Osteoblast (primary cell): ENCODE measurements at regions not wholly inside any gene's neighbourhood (a gene's known extent, or its start where the extent isn't known, plus 50 kb on each side); places are given as distances from the start of the nearest gene placed in this dataset.

Experiments used
- DNase-seq: peaks from one replicate; pipeline ENCODE4 v3.0.0; 2011; ENCODE audit warnings: low spot score, mixed read lengths; ENCODE audit not compliant: insufficient read length; ENCODE audit errors: missing footprints
- H2AFZ ChIP-seq: 2 replicates; pipeline ENCODE4 v1.6.0; 2011; ENCODE audit warnings: mild to moderate bottlenecking, low read length
- H3K27ac ChIP-seq: 2 replicates; pipeline ENCODE4 v1.5.1; 2011; ENCODE audit warnings: mild to moderate bottlenecking, low read depth, low read length, moderate library complexity
- H3K27me3 ChIP-seq: 2 replicates; pipeline ENCODE4 v1.6.0; 2012; ENCODE audit warnings: mild to moderate bottlenecking, control low read depth, inconsistent platforms, low read length, moderate library complexity; ENCODE audit not compliant: insufficient read depth
- H3K36me3 ChIP-seq: 2 replicates; pipeline ENCODE4 v1.5.1; 2011; ENCODE audit warnings: mild to moderate bottlenecking, low read length, control low read depth, moderate library complexity; ENCODE audit not compliant: insufficient read depth
- H3K4me1 ChIP-seq: 2 replicates; pipeline ENCODE4 v1.5.1; 2011; ENCODE audit warnings: mild to moderate bottlenecking, low read length, control low read depth, moderate library complexity; ENCODE audit not compliant: insufficient read depth
- H3K4me2 ChIP-seq: 2 replicates; pipeline ENCODE4 v1.6.0; 2011; ENCODE audit warnings: mild to moderate bottlenecking, low read length; ENCODE audit not compliant: insufficient read depth
- H3K4me3 ChIP-seq: fragments of 200-600 bp; sonication (generic); 3 replicates; pipeline ENCODE4 v1.5.1; 2012; ENCODE audit warnings: mild to moderate bottlenecking, low read length, inconsistent platforms; ENCODE audit not compliant: insufficient read depth
- H3K79me2 ChIP-seq: 2 replicates; pipeline ENCODE4 v1.6.0; 2012; ENCODE audit warnings: mild to moderate bottlenecking, low read length, control low read depth, inconsistent platforms; ENCODE audit not compliant: insufficient read depth
- H3K9me3 ChIP-seq: 2 replicates; pipeline ENCODE4 v1.5.1; 2011; ENCODE audit warnings: low read depth, low read length, control low read depth
- H4K20me1 ChIP-seq: 2 replicates; pipeline ENCODE4 v1.6.0; 2012; ENCODE audit warnings: mild to moderate bottlenecking, low read length, control low read depth; ENCODE audit not compliant: insufficient read depth
- TF ChIP-seq, protein P1 (sequence below): IDR thresholded peaks from 2 replicates; pipeline ENCODE4 v1.5.1; 2011; ENCODE audit warnings: mild to moderate bottlenecking, low read depth, low read length, moderate library complexity; ENCODE audit errors: extremely low read depth

DNA sequence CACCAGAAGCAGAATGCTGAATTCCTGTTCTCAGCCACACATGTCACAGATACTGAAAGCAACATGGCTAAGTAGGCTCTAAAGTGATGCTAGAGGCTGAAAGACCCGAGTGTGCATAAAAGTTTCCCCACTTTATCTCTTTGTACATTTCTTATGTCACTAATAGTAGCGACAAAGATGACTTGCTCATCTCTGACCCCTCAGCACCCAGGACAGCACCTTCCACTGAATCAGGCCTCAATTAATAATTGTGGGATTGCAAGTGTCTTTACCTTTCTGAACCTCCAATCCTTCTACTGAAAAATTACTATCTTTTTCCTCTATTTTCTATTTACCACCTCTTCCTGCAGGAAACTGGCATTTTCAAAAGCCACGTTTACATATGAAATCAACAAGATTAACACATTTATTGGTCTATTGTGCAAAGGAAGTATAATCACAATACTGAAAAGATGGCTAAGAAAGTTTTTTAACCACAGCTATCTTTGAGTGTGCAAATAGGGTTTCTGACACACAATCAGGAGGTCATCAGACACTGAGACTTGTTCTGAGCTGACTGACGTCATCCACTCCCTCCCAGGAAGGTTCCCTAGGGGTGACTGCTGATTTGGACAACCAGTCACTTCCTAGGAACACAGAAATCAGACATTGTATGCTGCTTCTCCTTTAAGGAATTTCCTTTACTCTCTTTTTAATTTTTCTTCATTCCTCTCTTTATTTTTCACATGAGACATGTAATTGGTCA is 213.9 kb upstream of the ISX start:
- no peak overlapping the region for H2AFZ ChIP-seq
- no peaks in the 10 kb centered on the region for H4K20me1 ChIP-seq
- no peak overlapping the region for H3K4me3 ChIP-seq
- DNase-seq = no peak
- TF ChIP-seq, protein P1, sequence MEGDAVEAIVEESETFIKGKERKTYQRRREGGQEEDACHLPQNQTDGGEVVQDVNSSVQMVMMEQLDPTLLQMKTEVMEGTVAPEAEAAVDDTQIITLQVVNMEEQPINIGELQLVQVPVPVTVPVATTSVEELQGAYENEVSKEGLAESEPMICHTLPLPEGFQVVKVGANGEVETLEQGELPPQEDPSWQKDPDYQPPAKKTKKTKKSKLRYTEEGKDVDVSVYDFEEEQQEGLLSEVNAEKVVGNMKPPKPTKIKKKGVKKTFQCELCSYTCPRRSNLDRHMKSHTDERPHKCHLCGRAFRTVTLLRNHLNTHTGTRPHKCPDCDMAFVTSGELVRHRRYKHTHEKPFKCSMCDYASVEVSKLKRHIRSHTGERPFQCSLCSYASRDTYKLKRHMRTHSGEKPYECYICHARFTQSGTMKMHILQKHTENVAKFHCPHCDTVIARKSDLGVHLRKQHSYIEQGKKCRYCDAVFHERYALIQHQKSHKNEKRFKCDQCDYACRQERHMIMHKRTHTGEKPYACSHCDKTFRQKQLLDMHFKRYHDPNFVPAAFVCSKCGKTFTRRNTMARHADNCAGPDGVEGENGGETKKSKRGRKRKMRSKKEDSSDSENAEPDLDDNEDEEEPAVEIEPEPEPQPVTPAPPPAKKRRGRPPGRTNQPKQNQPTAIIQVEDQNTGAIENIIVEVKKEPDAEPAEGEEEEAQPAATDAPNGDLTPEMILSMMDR = no peak
- no peak overlapping the region for H3K27ac ChIP-seq
- no peaks in the 10 kb centered on the region for H3K4me1 ChIP-seq
- H3K9me3 ChIP-seq = no peaks in the 10 kb centered on the region
- no peak overlapping the region for H3K4me2 ChIP-seq
- no peaks in the 10 kb centered on the region for H3K27me3 ChIP-seq
- no peaks in the 10 kb centered on the region for H3K79me2 ChIP-seq
- H3K36me3 ChIP-seq = no peaks in the 10 kb centered on the region

DNA sequence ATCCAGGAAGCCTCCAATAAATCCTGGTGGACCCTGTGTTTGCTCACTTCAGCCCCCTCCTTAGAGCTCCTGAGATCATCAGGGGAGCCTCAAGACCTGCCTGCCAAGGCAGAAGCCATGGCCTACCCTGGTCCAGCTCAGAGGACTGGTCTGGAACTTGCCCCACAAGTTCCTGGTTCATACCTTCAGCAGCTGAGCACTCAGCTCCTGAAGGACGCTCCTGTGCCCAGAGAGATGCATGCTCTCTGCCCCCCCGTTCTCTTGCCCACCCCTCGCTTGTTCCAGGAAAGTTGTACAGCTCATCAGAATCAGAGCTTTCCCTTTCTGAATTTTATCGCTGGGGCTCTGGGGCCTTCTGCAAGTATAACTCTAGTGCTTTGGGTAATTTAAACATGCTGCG is 210.5 kb upstream of the ISX start:
- Histone ChIP-seq H2AFZ (no peak overlapping the region), H3K4me3 (no peak overlapping the region), H3K79me2 (no peaks in the 10 kb centered on the region), H3K27ac (no peak overlapping the region), H4K20me1 (no peaks in the 10 kb centered on the region), H3K27me3 (no peaks in the 10 kb centered on the region), H3K36me3 (no peaks in the 10 kb centered on the region), H3K9me3 (no peaks in the 10 kb centered on the region), H3K4me1 (no peaks in the 10 kb centered on the region), H3K4me2 (no peak overlapping the region)
- TF ChIP-seq, protein P1 = no peak
- DNase-seq = no peak

DNA sequence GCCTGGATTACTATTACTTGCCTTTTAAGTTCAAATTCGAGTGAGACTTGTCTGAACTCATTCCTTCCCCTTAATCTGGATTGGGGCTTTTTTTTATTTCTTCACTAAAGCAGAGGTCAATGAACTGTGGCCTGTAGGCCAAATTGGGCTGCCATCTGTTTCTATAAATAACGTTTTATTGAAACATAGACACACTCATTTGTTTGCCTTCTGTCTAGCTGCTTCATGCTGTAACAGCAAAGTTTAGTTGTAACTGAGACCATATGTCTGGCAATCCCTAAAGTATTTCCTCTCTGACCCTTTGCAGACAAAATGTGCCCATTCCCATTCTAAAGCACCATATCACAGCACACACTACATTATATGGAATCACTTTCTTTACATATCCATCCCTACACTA is 207.9 kb upstream of the ISX start:
- Histone ChIP-seq H3K27ac (no peak overlapping the region), H3K4me1 (no peaks in the 10 kb centered on the region), H3K79me2 (no peaks in the 10 kb centered on the region), H3K36me3 (no peaks in the 10 kb centered on the region), H3K4me3 (no peak overlapping the region), H2AFZ (no peak overlapping the region), H4K20me1 (no peaks in the 10 kb centered on the region), H3K27me3 (no peaks in the 10 kb centered on the region), H3K4me2 (no peak overlapping the region), H3K9me3 (no peaks in the 10 kb centered on the region)
- no peak for DNase-seq
- TF ChIP-seq, protein P1 = no peak

DNA sequence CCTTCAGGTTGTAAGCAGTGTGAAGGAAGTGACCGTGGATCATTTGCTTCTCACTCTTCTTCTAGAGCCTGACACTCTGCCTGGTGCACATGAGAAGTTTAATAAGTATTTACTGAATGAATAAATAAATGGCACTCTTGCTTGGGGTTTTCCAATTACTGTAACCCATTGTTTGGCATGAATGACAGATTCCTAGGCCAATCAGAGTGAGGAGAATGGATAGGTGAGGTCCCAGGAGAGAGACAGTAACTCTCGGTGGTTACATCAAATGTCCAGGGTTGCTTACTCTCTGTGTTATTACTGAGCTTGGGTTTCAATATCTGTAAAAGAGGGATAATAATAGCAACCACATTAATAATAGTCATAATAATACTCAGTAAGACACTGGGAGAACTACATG is 204.2 kb upstream of the ISX start:
- DNase-seq = no peak
- Histone ChIP-seq H3K4me2 (no peak overlapping the region), H3K27me3 (no peaks in the 10 kb centered on the region), H3K27ac (no peak overlapping the region), H3K4me1 (peaks cover 4% of the 10 kb centered on the region), H3K4me3 (no peak overlapping the region), H2AFZ (no peak overlapping the region), H4K20me1 (no peaks in the 10 kb centered on the region), H3K79me2 (no peaks in the 10 kb centered on the region), H3K36me3 (no peaks in the 10 kb centered on the region), H3K9me3 (no peaks in the 10 kb centered on the region)
- TF ChIP-seq, protein P1 = no peak
